SK-N-MC (cell line): ENCODE measurements at regions not wholly inside any gene's neighbourhood (a gene's known extent, or its start where the extent isn't known, plus 50 kb on each side); places are given as distances from the start of the nearest gene placed in this dataset.

Experiments
- EZH2 ChIP-seq: fragments of 200-600 bp; sonication (generic); IDR thresholded peaks from one replicate; pipeline ENCODE4 v1.6.1; 2017; ENCODE audit warnings: antibody characterized with exemption
- FOXP2 ChIP-seq: optimal IDR thresholded peaks from 2 replicates; pipeline ENCODE3; 2011; ENCODE audit warnings: mild to moderate bottlenecking, moderate library complexity; ENCODE audit not compliant: insufficient read depth; ENCODE audit errors: extremely low read length, control extremely low read depth
- POLR2AphosphoS5 ChIP-seq: IDR thresholded peaks from 2 replicates; pipeline ENCODE4 v1.6.1; 2012; ENCODE audit warnings: mild to moderate bottlenecking, low read depth, low read length, borderline replicate concordance

DNA sequence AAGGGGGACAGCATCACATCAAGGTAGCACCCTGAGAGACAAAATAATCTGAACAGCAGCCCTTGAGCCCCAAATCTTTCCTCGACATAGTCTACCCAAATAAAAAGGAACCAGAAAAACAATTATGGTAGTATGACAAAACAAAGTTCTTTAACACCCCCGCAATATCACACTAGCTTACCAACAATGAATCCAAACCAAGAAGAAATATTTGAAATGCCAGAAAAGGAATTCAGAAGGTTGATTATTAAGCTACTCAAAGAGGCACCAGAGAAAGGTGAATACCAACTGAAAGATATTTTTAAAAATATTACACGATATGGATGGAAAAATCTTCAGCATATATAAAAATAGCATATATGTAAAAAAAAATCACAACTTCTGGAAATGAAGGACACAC lies 252.9 kb upstream of the SLITRK6 start:
- TF ChIP-seq POLR2AphosphoS5: no peak
- TF ChIP-seq EZH2: no peak
- no peak for TF ChIP-seq FOXP2
